ENCODE measurements at regions not wholly inside any gene's neighbourhood (a gene's known extent, or its start where the extent isn't known, plus 50 kb on each side); places are given as distances from the start of the nearest gene placed in this dataset.

DNA sequence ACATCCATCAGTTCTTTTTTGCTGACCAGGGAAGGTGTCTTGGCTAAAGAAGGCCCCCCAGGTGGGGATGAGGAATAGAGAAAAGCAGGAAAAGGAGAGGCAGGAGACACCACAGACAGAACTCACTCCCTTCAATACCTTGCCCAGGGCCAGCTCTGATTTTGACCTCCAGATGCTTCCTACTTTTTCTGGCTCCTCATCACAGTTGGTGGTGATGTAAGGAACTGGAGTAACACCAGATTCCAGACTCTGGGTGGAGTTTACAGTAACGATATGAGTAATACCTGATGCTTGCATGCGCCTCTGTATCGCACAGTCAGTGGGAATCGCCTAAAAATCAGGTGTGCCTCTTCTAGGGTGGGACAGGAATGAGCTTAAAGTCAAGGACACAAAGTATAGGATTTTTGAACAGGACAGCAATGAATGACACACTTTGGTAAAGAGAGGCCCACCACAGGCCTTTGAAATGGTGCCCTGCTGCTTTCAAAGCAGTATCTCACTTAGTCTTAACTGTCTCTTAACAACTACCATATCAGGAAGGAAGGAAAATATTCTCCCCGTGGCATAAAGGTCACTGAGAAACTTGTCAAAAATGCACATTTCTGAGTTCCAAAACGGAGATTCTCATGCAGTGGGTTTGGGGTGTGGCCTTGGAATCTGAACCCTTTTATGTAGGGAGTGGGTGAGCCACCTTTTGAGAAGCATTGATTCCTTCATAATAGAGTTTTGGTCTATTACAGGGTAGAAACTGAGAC is 140.8 kb downstream of the SNX19 start:
- CTCF ChIA-PET = interaction anchor here (0.6 kb wide), 1 partner anchor 50 kb away, joined by 3 read pairs; no protein-coding TSS in a partner anchor
- no TSS peak for BruUV-seq (replicated peaks)
- H3K9me3 Mint-ChIP-seq (ENCODE audit: low read depth, unreplicated experiment) = peaks cover 4% of the 10 kb centered on the region
- intact Hi-C loops (cut with micrococcal nuclease; ENCODE audit: unreplicated experiment) = no loop called here
- no peak overlapping the region for H3K4me3 Mint-ChIP-seq (ENCODE audit: low read depth, unreplicated experiment)
- H3K4me1 Mint-ChIP-seq (ENCODE audit: low read depth, unreplicated experiment) = peaks cover 22% of the 10 kb centered on the region
- H3K27me3 Mint-ChIP-seq (ENCODE audit: unreplicated experiment) = no peaks in the 10 kb centered on the region
- H3K27ac Mint-ChIP-seq (ENCODE audit: unreplicated experiment) = no peak overlapping the region
- no peaks in the 10 kb centered on the region for H3K36me3 Mint-ChIP-seq (ENCODE audit: insufficient read depth, unreplicated experiment)
- TF ChIP-seq, protein P1, sequence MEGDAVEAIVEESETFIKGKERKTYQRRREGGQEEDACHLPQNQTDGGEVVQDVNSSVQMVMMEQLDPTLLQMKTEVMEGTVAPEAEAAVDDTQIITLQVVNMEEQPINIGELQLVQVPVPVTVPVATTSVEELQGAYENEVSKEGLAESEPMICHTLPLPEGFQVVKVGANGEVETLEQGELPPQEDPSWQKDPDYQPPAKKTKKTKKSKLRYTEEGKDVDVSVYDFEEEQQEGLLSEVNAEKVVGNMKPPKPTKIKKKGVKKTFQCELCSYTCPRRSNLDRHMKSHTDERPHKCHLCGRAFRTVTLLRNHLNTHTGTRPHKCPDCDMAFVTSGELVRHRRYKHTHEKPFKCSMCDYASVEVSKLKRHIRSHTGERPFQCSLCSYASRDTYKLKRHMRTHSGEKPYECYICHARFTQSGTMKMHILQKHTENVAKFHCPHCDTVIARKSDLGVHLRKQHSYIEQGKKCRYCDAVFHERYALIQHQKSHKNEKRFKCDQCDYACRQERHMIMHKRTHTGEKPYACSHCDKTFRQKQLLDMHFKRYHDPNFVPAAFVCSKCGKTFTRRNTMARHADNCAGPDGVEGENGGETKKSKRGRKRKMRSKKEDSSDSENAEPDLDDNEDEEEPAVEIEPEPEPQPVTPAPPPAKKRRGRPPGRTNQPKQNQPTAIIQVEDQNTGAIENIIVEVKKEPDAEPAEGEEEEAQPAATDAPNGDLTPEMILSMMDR (IDR thresholded peaks at IDR 0.05; ENCODE audit: unreplicated experiment) = no peak
- no peak for DNase-seq

DNA sequence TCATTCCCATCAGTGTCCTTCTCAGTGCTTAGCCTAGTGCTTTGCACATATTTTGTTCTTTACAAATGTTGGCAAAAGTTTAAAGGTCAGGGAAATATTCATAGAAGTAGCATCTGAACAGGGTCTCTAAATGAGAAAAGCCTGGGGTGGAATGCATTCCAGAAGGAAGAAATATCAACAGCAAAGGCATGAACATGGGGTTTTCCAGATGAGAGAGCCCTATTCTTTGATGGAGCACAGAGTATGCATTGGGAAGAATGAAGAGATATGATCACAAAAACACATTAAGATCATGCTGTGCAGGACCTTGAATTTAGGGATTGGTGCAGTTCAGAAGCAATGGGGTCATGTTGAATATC is 140.2 kb downstream of the SNX19 start:
- Mint-ChIP-seq H3K27me3 (ENCODE audit: unreplicated experiment) (no peaks in the 10 kb centered on the region), H3K36me3 (ENCODE audit: insufficient read depth, unreplicated experiment) (no peaks in the 10 kb centered on the region), H3K4me1 (ENCODE audit: low read depth, unreplicated experiment) (peaks cover 22% of the 10 kb centered on the region), H3K4me3 (ENCODE audit: low read depth, unreplicated experiment) (no peak overlapping the region), H3K27ac (ENCODE audit: unreplicated experiment) (no peak overlapping the region), H3K9me3 (ENCODE audit: low read depth, unreplicated experiment) (peaks cover 4% of the 10 kb centered on the region)
- CTCF ChIA-PET = interaction anchor here (0.6 kb wide), 1 partner anchor 51 kb away, joined by 3 read pairs; no protein-coding TSS in a partner anchor
- intact Hi-C loops (cut with micrococcal nuclease; ENCODE audit: unreplicated experiment) = no loop called here
- TF ChIP-seq, protein P1 (IDR thresholded peaks at IDR 0.05; ENCODE audit: unreplicated experiment) = no peak
- DNase-seq = no peak
- BruUV-seq (replicated peaks) = no TSS peak

DNA sequence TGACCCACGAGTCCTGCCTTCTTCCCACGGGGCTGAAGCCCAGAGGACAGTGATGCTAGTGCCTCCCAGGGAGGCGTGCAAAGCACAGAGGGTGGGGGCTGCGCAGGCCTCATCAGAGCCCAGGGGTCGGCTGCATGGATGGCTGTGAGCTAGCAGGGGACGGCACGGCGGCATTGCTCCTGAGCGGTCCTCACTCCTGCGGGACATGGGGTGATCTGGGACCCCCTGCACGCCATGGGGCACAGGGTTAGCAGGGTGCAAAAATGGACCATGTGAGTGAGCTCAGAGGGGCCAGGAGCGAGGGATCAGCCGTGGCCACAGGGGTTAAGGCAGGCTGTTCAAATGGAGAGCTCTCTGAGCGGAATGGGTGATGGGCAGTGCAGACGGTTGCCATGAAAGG is 138.3 kb downstream of the SNX19 start:
- CTCF ChIA-PET = no interaction called here
- DNase-seq = no peak
- TF ChIP-seq, protein P1 (IDR thresholded peaks at IDR 0.05; ENCODE audit: unreplicated experiment) = no peak

DNA sequence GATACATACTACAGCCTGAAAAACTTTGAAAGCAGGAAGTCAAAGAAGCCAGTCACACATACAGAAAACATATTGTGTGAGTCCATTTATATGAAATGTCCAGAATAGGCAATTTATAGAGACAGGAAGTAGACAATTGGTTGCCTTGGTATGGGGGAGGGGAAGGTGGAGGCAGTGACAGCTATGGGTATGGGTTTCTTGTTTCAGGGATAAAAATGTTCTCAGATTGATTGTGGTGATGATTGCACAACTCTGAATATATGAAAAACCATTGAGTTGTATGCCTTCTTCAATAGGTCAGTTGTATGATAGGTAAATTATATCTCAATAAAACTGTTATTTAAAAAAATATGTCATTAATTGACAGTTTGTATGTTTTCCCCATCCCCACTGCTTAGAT is 137.6 kb downstream of the SNX19 start:
- H3K9me3 Mint-ChIP-seq (ENCODE audit: low read depth, unreplicated experiment) = peaks cover 4% of the 10 kb centered on the region
- BruUV-seq (replicated peaks) = no TSS peak
- no peaks in the 10 kb centered on the region for H3K36me3 Mint-ChIP-seq (ENCODE audit: insufficient read depth, unreplicated experiment)
- H3K27ac Mint-ChIP-seq (ENCODE audit: unreplicated experiment) = no peak overlapping the region
- CTCF ChIA-PET = no interaction called here
- peaks cover 14% of the 10 kb centered on the region for H3K4me1 Mint-ChIP-seq (ENCODE audit: low read depth, unreplicated experiment)
- no peak overlapping the region for H3K4me3 Mint-ChIP-seq (ENCODE audit: low read depth, unreplicated experiment)
- TF ChIP-seq, protein P1 (IDR thresholded peaks at IDR 0.05; ENCODE audit: unreplicated experiment) = no peak
- DNase-seq = no peak
- intact Hi-C loops (cut with micrococcal nuclease; ENCODE audit: unreplicated experiment) = no loop called here
- H3K27me3 Mint-ChIP-seq (ENCODE audit: unreplicated experiment) = no peaks in the 10 kb centered on the region

More for the DNA sequence above, 138.3 kb downstream of the SNX19 start:
- no peaks in the 10 kb centered on the region for H3K27me3 Mint-ChIP-seq (ENCODE audit: unreplicated experiment)
- H3K4me1 Mint-ChIP-seq (ENCODE audit: low read depth, unreplicated experiment) = peaks cover 15% of the 10 kb centered on the region
- no peak overlapping the region for H3K4me3 Mint-ChIP-seq (ENCODE audit: low read depth, unreplicated experiment)
- no peak overlapping the region for H3K27ac Mint-ChIP-seq (ENCODE audit: unreplicated experiment)
- no TSS peak for BruUV-seq (replicated peaks)
- no peaks in the 10 kb centered on the region for H3K36me3 Mint-ChIP-seq (ENCODE audit: insufficient read depth, unreplicated experiment)
- H3K9me3 Mint-ChIP-seq (ENCODE audit: low read depth, unreplicated experiment) = peaks cover 4% of the 10 kb centered on the region
- intact Hi-C loops (cut with micrococcal nuclease; ENCODE audit: unreplicated experiment) = no loop called here

All from Calu3 (cell line).